NB4 (cell line): ENCODE measurements at regions not wholly inside any gene's neighbourhood (a gene's known extent, or its start where the extent isn't known, plus 50 kb on each side); places are given as distances from the start of the nearest gene placed in this dataset.

Source experiments
- CTCF ChIP-seq: IDR thresholded peaks from one replicate; pipeline ENCODE4 v1.5.1; 2012; ENCODE audit warnings: low read depth, low read length
- MAX ChIP-seq: IDR thresholded peaks from 2 replicates; pipeline ENCODE4 v1.6.1; 2011; ENCODE audit warnings: low read depth, low read length
- MYC ChIP-seq: IDR thresholded peaks from 2 replicates; pipeline ENCODE4 v1.6.1; 2011; ENCODE audit warnings: low read depth, low read length
- POLR2A ChIP-seq: IDR thresholded peaks from 2 replicates; pipeline ENCODE4 v1.6.1; 2011; ENCODE audit warnings: mild to moderate bottlenecking; ENCODE audit not compliant: insufficient read length; ENCODE audit errors: extremely low read depth

- TF ChIP-seq CTCF (no peak), POLR2A (no peak), MYC (no peak), MAX (no peak)
These were observed 521.2 kb downstream of the ANKRD50 start for GRCh38 chr4:124191329-124191728.
